Neural cell (in vitro differentiated cells): ENCODE measurements at regions not wholly inside any gene's neighbourhood (a gene's known extent, or its start where the extent isn't known, plus 50 kb on each side); places are given as distances from the start of the nearest gene placed in this dataset.

Experiments used
- H2AFZ ChIP-seq: fragments of 200-600, 300-800 bp; sonication (generic), shearing (Covaris generic); 2 replicates; pipeline ENCODE4 v1.6.0; 2014; ENCODE audit warnings: low read depth, mild to moderate bottlenecking, antibody characterized with exemption, low read length, moderate library complexity
- H3F3A ChIP-seq: fragments of 200-600 bp; shearing (Covaris generic); 2 replicates; pipeline ENCODE4 v1.6.1; 2016; ENCODE audit warnings: mild to moderate bottlenecking, moderate library complexity, mixed read lengths, antibody characterized with exemption, low read length; ENCODE audit not compliant: insufficient read depth, poor library complexity, severe bottlenecking
- H3K27ac ChIP-seq: fragments of 200-600, 300-800 bp; sonication (generic), shearing (Covaris generic); 2 replicates; pipeline ENCODE4 v1.5.1; 2014; ENCODE audit warnings: mild to moderate bottlenecking, low read length, moderate library complexity
- H3K27me3 ChIP-seq: fragments of 300-800, 200-600 bp; sonication (generic), shearing (Covaris generic); 2 replicates; pipeline ENCODE4 v1.6.0; 2014; ENCODE audit warnings: mild to moderate bottlenecking, low read depth, low read length, moderate library complexity; ENCODE audit not compliant: insufficient read depth
- H3K36me3 ChIP-seq: fragments of 300-800, 200-600 bp; sonication (generic), shearing (Covaris generic); 2 replicates; pipeline ENCODE4 v1.5.1; 2014; ENCODE audit warnings: mild to moderate bottlenecking, antibody characterized with exemption, low read length, moderate library complexity; ENCODE audit not compliant: insufficient read depth
- H3K4me2 ChIP-seq: fragments of 300-800, 200-600 bp; sonication (generic), shearing (Covaris generic); 2 replicates; pipeline ENCODE4 v1.6.0; 2014; ENCODE audit warnings: mild to moderate bottlenecking, low read length
- H3K4me3 ChIP-seq: fragments of 300-800, 200-600 bp; sonication (generic), shearing (Covaris generic); 2 replicates; pipeline ENCODE4 v1.5.1; 2014; ENCODE audit warnings: mild to moderate bottlenecking, low read length, moderate library complexity
- H3K79me2 ChIP-seq: fragments of 200-600 bp; shearing (Covaris generic); replicated peaks from 2 replicates; pipeline ENCODE4 v1.6.0; 2014; ENCODE audit warnings: mild to moderate bottlenecking, low read length, moderate library complexity; ENCODE audit not compliant: insufficient read depth
- H3K9ac ChIP-seq: fragments of 300-800, 200-600 bp; sonication (generic), shearing (Covaris generic); 2 replicates; pipeline ENCODE4 v1.6.1; 2016; ENCODE audit warnings: mild to moderate bottlenecking, low read length, mixed read lengths
- H3K9me2 ChIP-seq: fragments of 200-600 bp; shearing (Covaris generic); 2 replicates; pipeline ENCODE4 v1.6.1; 2016; ENCODE audit warnings: mild to moderate bottlenecking, low read length, mixed read lengths; ENCODE audit not compliant: insufficient read depth
- H3K9me3 ChIP-seq: fragments of 200-600, 300-800 bp; sonication (generic), shearing (Covaris generic); 2 replicates; pipeline ENCODE4 v1.6.1; 2016; ENCODE audit warnings: mild to moderate bottlenecking, mixed run types, low read length, moderate library complexity, mixed read lengths
- H4K20me1 ChIP-seq: fragments of 200-600 bp; shearing (Covaris generic); 2 replicates; pipeline ENCODE4 v1.6.1; 2016; ENCODE audit warnings: mild to moderate bottlenecking, mixed run types; ENCODE audit not compliant: insufficient read depth
- EP300 ChIP-seq: fragments of 450-650 bp; conservative IDR thresholded peaks from 2 replicates; pipeline ENCODE4 v1.6.1; 2014; ENCODE audit warnings: antibody characterized with exemption, mild to moderate bottlenecking, moderate library complexity; ENCODE audit not compliant: poor library complexity, severe bottlenecking
- EZH2 ChIP-seq: fragments of 200-600, 300-800 bp; shearing (Covaris generic), sonication (generic); IDR thresholded peaks from 2 replicates; pipeline ENCODE4 v1.6.1; 2014; ENCODE audit warnings: antibody characterized with exemption, low read length, borderline replicate concordance, mild to moderate bottlenecking; ENCODE audit not compliant: insufficient read depth, poor library complexity, severe bottlenecking
- MXI1 ChIP-seq: fragments of 450-650 bp; conservative IDR thresholded peaks from 2 replicates; pipeline ENCODE4 v1.6.1; 2014; ENCODE audit warnings: antibody characterized with exemption, mild to moderate bottlenecking; ENCODE audit not compliant: poor library complexity, severe bottlenecking
- POLR2AphosphoS5 ChIP-seq: IDR thresholded peaks from 2 replicates; pipeline ENCODE4 v1.6.1; 2012
- RAD21 ChIP-seq: fragments of 450-650 bp; conservative IDR thresholded peaks from 2 replicates; pipeline ENCODE4 v1.6.1; 2014; ENCODE audit warnings: antibody characterized with exemption, mild to moderate bottlenecking, moderate library complexity
- REST ChIP-seq: IDR thresholded peaks from 2 replicates; pipeline ENCODE4 v1.6.1; 2012; ENCODE audit warnings: borderline replicate concordance
- SMC3 ChIP-seq: fragments of 450-650 bp; conservative IDR thresholded peaks from 2 replicates; pipeline ENCODE4 v1.6.1; 2014; ENCODE audit warnings: antibody characterized with exemption, mild to moderate bottlenecking, moderate library complexity; ENCODE audit not compliant: poor library complexity
- TAF1 ChIP-seq: IDR thresholded peaks from 2 replicates; pipeline ENCODE4 v1.6.1; 2012; ENCODE audit warnings: low read depth
- TF ChIP-seq, protein P1 (sequence below): fragments of 450-650 bp; IDR thresholded peaks from 2 replicates; pipeline ENCODE4 v1.5.1; 2014; ENCODE audit warnings: antibody characterized with exemption, mild to moderate bottlenecking, moderate library complexity; ENCODE audit not compliant: poor library complexity, severe bottlenecking

GRCh38 chr14:22383515-22384166, 205.4 kb downstream of the DAD1 start:
- Histone ChIP-seq H3K9me2 (no peaks in the 10 kb centered on the region), H3K27me3 (no peaks in the 10 kb centered on the region), H4K20me1 (no peaks in the 10 kb centered on the region), H3F3A (no peaks in the 10 kb centered on the region), H2AFZ (no peak overlapping the region), H3K4me3 (no peak overlapping the region), H3K9ac (no peak overlapping the region), H3K27ac (no peak overlapping the region), H3K79me2 (no peaks in the 10 kb centered on the region), H3K9me3 (no peaks in the 10 kb centered on the region), H3K4me2 (no peak overlapping the region), H3K36me3 (no peaks in the 10 kb centered on the region)
- TF ChIP-seq EP300 (no peak), EZH2 (no peak), RAD21 (no peak), SMC3 (no peak), POLR2AphosphoS5 (no peak), MXI1 (no peak), TAF1 (no peak), REST (no peak)
- TF ChIP-seq, protein P1, sequence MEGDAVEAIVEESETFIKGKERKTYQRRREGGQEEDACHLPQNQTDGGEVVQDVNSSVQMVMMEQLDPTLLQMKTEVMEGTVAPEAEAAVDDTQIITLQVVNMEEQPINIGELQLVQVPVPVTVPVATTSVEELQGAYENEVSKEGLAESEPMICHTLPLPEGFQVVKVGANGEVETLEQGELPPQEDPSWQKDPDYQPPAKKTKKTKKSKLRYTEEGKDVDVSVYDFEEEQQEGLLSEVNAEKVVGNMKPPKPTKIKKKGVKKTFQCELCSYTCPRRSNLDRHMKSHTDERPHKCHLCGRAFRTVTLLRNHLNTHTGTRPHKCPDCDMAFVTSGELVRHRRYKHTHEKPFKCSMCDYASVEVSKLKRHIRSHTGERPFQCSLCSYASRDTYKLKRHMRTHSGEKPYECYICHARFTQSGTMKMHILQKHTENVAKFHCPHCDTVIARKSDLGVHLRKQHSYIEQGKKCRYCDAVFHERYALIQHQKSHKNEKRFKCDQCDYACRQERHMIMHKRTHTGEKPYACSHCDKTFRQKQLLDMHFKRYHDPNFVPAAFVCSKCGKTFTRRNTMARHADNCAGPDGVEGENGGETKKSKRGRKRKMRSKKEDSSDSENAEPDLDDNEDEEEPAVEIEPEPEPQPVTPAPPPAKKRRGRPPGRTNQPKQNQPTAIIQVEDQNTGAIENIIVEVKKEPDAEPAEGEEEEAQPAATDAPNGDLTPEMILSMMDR: no peak

DNA sequence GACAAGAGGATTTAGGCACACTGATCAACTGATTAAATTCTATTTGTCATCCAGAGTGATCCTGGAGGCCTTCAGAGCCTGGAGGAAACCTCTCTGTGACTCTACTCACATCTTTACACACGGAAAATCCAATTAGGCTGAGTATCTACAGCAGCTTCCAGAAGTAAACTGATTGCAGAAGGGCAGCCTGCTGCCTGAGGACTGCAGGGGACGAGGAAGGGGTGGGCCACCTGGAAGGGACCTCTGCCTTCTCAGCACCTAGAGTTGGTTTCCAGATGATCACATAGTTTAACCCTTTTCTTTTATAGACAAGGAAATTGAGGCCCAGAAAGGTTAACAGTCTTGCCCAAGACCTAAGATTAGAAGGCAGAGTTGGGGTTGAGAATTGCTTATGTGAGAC, 206.1 kb downstream of the DAD1 start:
- Histone ChIP-seq H2AFZ (no peak overlapping the region), H3K27ac (no peak overlapping the region), H3K4me3 (no peak overlapping the region), H3K9me3 (no peaks in the 10 kb centered on the region), H3F3A (no peaks in the 10 kb centered on the region), H4K20me1 (no peaks in the 10 kb centered on the region), H3K36me3 (no peaks in the 10 kb centered on the region), H3K79me2 (no peaks in the 10 kb centered on the region), H3K4me2 (no peak overlapping the region), H3K27me3 (no peaks in the 10 kb centered on the region), H3K9me2 (no peaks in the 10 kb centered on the region), H3K9ac (no peak overlapping the region)
- TF ChIP-seq SMC3 (no peak), MXI1 (no peak)

- no peaks in the 10 kb centered on the region for H3K79me2 ChIP-seq
- H3K9me2 ChIP-seq: no peaks in the 10 kb centered on the region
- H3K9me3 ChIP-seq: no peaks in the 10 kb centered on the region
- TF ChIP-seq POLR2AphosphoS5: no peak
- no peak for TF ChIP-seq MXI1
- TF ChIP-seq TAF1: no peak
- no peak for TF ChIP-seq EP300
- no peak for TF ChIP-seq REST
- TF ChIP-seq SMC3: no peak
- TF ChIP-seq, protein P1: no peak
- no peak for TF ChIP-seq EZH2
- no peak for TF ChIP-seq RAD21
- no peak overlapping the region for H3K4me2 ChIP-seq
- no peak overlapping the region for H2AFZ ChIP-seq
- H3K36me3 ChIP-seq: no peaks in the 10 kb centered on the region
- no peaks in the 10 kb centered on the region for H3F3A ChIP-seq
- no peaks in the 10 kb centered on the region for H3K27me3 ChIP-seq
- no peak overlapping the region for H3K27ac ChIP-seq
- no peak overlapping the region for H3K4me3 ChIP-seq
- H4K20me1 ChIP-seq: no peaks in the 10 kb centered on the region
- H3K9ac ChIP-seq: no peak overlapping the region
Measured at GRCh38 chr14:22382395-22382794, 206.6 kb downstream of the DAD1 start.
